Large intestine (tissue), 3 donors: ENCODE measurements at regions not wholly inside any gene's neighbourhood (a gene's known extent, or its start where the extent isn't known, plus 50 kb on each side); places are given as distances from the start of the nearest gene placed in this dataset.
"Not testable (repeated sequence)": the region's sequence is repeated elsewhere in the genome, so short reads cannot be mapped to it uniquely, and the experiment has no call there.

ENCODE experiments used
- DNase-seq, 2 donors: peaks; one replicate each; pipeline versions ENCODE4 v3.0.0 to v3.0.0-alpha.2; 2013
- H3K27ac ChIP-seq: one replicate; pipeline ENCODE4 v1.5.1; 2013; ENCODE audit warnings: low read length
- H3K27me3 ChIP-seq: 2 replicates; pipeline ENCODE4 v1.6.1; 2013; ENCODE audit warnings: low read length; ENCODE audit not compliant: control insufficient read depth, insufficient read depth
- H3K36me3 ChIP-seq: 2 replicates; pipeline ENCODE4 v1.6.1; 2013; ENCODE audit warnings: low read length; ENCODE audit not compliant: control insufficient read depth, insufficient read depth
- H3K4me1 ChIP-seq: one replicate; pipeline ENCODE4 v1.6.1; 2013; ENCODE audit warnings: low read length; ENCODE audit not compliant: control insufficient read depth, insufficient read depth
- H3K4me3 ChIP-seq: one replicate; pipeline ENCODE4 v1.5.1; 2013; ENCODE audit warnings: low read length
- H3K9me3 ChIP-seq: one replicate; pipeline ENCODE4 v1.6.1; 2013; ENCODE audit warnings: mild to moderate bottlenecking, low read depth, low read length, moderate library complexity; ENCODE audit not compliant: control insufficient read depth
- WGBS: methylation state at CpG from one replicate; pipeline ENCODE4 v1.1.5; 2013; ENCODE audit warnings: low lambda C conversion rate; ENCODE audit not compliant: insufficient coverage; 5-methylcytosine and 5-hydroxymethylcytosine counted together

DNA sequence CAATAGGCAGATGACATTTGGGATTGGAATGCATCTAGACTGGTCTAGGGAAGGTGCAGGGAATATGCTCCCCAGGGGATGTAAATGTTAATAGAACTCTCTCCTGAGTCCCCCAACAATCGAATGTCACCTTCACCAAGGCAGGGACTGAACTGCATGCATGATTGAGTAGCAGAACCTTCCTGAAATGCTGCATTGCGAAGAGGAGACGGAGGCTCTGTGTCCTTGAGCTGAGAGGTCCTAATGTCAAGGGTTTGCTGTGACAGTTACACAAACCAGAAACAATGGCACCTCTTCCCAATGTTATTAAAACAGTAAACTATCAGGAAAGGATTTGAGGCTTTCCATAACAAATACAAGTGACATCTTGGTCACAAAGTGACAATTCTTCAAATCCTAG is 117.5 kb upstream of the SFSWAP start:
- H3K27ac ChIP-seq = no peak overlapping the region
- H3K4me3 ChIP-seq = no peak overlapping the region
- H3K9me3 ChIP-seq = peaks cover 5% of the 10 kb centered on the region
- WGBS = 83% methylated on average over 1 of the region's 3 CpGs
- DNase-seq = no peak
- no peaks in the 10 kb centered on the region for H3K27me3 ChIP-seq
- no peaks in the 10 kb centered on the region for H3K4me1 ChIP-seq
- H3K36me3 ChIP-seq = no peaks in the 10 kb centered on the region

DNA sequence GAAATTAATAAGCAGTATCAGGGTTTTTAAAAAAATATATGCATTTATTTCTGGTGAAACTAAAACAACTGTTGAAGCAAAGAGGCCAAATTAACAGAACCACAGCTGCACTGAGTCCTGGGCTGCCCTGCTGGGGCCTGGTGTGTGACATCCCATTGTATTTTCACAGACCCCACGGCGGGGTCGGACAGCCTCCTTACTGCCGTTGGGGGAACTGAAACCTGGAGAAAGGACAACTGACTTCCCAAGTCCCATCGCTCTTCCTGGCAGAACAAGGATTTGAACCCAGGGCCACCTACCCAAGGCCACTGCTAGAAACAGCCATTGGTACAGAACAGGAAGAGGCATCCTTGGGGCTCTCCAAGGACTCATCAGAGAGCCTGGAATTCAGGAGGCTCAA is 114.8 kb upstream of the SFSWAP start:
- WGBS = no CpG with 5 or more reads among the region's 5 CpGs
- H3K36me3 ChIP-seq = no peaks in the 10 kb centered on the region
- H3K27me3 ChIP-seq = no peaks in the 10 kb centered on the region
- no peak overlapping the region for H3K4me3 ChIP-seq
- H3K4me1 ChIP-seq = no peaks in the 10 kb centered on the region
- no peak for DNase-seq
- no peak overlapping the region for H3K27ac ChIP-seq
- peaks cover 5% of the 10 kb centered on the region for H3K9me3 ChIP-seq

DNA sequence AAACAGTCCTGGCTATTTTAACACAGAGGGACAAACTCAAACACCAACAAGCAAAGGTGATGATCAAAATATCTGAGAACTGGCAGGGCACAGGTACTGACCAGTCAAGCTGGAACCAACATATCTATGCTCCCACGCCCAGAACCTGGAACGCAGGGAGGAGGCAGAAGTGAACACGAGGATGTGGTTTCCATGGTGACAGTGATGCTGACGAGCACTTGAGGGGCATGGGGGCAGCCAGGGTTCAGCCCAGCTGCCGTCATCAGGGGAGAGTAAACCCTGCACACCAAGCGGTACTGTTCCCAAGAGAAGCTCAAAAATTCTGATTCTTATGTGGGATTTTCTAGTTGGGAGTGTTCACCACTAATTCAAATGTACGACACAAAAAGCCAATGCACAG is 113.6 kb upstream of the SFSWAP start:
- no peaks in the 10 kb centered on the region for H3K9me3 ChIP-seq
- H3K4me3 ChIP-seq = no peak overlapping the region
- H3K27ac ChIP-seq = no peak overlapping the region
- H3K4me1 ChIP-seq = no peaks in the 10 kb centered on the region
- H3K36me3 ChIP-seq = no peaks in the 10 kb centered on the region
- no peaks in the 10 kb centered on the region for H3K27me3 ChIP-seq
- WGBS = no CpG with 5 or more reads among the region's 7 CpGs
- DNase-seq = no peak

DNA sequence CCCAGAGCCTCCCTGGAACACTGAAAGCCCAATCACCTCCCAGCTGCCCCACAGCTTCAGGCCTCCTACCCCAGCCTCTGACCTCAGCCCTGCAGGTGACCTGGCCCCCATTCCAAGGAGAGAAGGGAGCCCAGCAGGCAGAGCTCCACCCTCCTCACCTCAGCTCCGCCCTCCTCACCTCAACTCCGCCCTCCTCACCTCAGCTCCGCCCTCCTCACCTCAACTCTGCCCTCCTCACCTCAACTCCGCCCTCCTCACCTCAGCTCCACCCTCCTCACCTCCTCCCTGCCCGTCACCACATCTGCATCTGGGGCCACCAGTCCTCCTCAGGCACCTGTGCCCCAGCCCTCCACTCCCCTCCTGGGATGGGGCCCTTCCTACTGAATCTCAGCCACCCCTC is 112.2 kb upstream of the SFSWAP start:
- WGBS = 53% methylated on average over 3 of the region's 5 CpGs
- peaks cover 6% of the 10 kb centered on the region for H3K27me3 ChIP-seq
- no peak overlapping the region for H3K27ac ChIP-seq
- no peak overlapping the region for H3K4me3 ChIP-seq
- no peaks in the 10 kb centered on the region for H3K4me1 ChIP-seq
- DNase-seq = no peak
- H3K36me3 ChIP-seq = no peaks in the 10 kb centered on the region
- no peaks in the 10 kb centered on the region for H3K9me3 ChIP-seq

DNA sequence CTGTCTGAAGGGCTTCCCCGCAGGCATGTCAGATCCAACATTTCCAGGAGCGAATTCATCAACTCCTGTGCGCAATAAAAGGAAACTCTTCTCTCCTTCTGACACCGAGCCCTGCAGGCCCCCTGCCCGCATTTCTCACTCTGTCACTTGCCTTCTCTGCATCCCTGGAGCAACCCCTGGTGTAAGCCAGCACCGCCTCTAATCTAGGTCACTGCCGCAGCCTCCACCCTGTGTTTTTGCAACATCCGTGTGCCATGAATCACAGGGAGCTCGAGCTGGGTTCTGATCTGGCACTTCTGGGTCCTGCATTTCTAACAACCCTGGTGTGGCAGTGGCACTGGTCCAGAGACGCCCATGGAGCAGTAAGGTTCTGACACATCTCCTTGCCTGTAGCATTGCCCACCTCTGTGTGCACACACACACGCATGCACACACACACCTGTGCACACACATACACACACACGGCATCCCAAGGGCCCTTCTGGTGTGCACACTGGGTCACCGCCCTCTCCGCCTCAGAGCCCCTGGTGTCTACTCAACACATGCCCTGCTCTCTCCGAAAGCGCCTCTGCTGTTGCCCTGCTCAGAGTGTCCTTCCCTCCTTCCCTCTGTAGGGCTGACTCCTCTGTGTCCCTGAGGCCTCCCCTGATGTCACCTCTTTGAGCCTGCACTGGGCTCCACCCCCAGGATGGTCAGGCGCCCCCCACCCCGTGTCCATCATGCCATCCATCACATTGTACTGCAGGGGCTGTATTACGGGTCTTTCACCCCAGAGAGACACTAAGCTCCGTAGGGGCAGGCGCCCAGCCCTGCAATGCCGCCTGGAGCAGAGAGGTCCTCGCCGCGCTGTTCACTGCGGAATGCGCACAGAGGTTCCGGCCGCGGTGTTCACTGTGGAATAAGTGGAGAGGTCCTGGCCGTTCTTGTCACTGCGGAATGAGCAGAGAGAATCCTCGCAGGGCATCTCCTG is 111.4 kb upstream of the SFSWAP start:
- no peak overlapping the region for H3K4me3 ChIP-seq
- H3K27ac ChIP-seq = no peak overlapping the region
- no peaks in the 10 kb centered on the region for H3K9me3 ChIP-seq
- 90% methylated on average over 2 of the region's 33 CpGs for WGBS
- H3K27me3 ChIP-seq = peaks cover 14% of the 10 kb centered on the region
- no peaks in the 10 kb centered on the region for H3K4me1 ChIP-seq
- no peaks in the 10 kb centered on the region for H3K36me3 ChIP-seq
- DNase-seq = no peak

DNA sequence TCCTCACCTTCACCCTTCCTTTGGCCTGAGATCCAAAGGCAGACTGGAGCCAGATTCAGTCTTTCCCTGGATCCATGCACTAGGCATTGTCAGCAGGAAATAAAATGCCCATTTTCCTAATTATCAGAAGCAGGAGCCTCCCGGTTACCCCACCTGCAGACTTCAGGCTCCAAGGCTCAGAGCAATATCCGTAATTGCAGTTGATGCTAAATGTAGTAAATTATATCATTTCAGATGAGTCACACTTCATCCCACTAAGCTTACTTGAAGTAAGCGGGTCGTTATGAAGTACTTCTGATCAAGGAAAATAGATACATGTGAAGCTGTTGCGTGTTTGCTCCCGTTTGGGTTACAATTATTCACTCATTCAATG is 110.7 kb upstream of the SFSWAP start:
- no CpG with 5 or more reads among the region's 6 CpGs for WGBS

DNA sequence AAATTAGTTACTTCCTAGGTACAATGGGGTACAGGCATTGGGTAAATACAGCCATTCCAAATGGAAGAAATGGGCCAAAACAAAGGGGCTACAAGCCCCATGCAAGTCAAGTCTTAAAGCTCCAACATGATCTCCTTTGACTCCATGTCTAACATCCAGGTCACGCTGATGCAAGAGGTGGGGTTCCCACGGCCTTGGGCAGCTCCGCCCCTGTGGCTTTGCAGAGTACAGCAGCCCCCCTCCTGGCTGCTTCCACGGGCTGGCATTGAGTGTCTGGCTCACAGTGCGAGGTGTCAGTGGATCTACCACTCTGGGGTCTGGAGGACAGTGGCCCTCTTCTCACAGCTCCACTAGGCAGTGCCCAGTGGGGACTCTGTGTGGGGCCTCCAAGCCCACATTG is 109.4 kb upstream of the SFSWAP start:
- not testable (repeated sequence) for H3K9me3 ChIP-seq, H3K27ac ChIP-seq, H3K4me3 ChIP-seq, DNase-seq, H3K4me1 ChIP-seq, H3K36me3 ChIP-seq
- no CpG with 5 or more reads among the region's 5 CpGs for WGBS
- peaks cover 29% of the 10 kb centered on the region for H3K27me3 ChIP-seq

More for the DNA sequence above, 110.7 kb upstream of the SFSWAP start:
- Histone ChIP-seq H3K9me3 (no peaks in the 10 kb centered on the region), H3K4me1 (no peaks in the 10 kb centered on the region), H3K27me3 (peaks cover 19% of the 10 kb centered on the region), H3K4me3 (no peak overlapping the region), H3K27ac (no peak overlapping the region), H3K36me3 (no peaks in the 10 kb centered on the region)
- DNase-seq = no peak

DNA sequence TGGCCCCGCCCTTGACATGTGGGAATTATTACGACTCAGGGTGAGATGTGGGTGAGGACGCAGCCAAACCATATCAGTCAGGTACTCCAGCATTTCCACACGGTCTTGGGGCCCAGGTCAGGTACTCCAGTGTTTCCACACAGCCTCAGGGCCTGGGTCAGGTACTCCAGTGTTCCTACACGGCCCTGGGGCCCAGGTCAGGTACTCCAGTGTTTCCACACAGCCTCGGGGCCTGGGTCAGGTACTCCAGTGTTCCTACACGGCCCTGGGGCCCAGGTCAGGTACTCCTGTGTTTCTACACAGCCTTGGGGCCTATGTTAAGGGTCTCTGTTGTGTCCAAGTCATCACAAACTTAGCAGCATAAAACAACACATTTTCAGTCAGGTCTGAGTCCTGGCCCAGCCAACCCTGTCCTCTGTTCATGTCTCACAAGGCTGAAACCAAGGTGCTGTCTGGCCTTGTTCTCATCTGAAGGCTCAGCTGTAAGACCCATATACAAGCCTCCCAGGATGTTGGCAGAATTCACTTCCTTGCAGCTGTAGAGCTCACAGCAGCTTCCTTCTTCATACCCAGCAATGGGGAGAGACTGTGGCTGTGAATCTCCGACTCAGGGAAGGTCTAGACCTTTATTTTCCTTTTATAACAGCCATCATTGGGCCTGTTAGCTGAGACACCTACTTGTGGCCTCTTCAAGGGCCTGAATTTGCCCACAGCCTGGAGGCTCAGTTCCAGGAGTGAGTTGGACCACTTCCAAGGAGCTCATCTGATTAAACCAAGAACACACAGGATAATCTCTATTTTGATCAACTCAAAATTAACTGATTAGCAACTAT is 107.6 kb upstream of the SFSWAP start:
- DNase-seq = no peak
- Histone ChIP-seq H3K9me3 (no peaks in the 10 kb centered on the region), H3K36me3 (no peaks in the 10 kb centered on the region), H3K27me3 (peaks cover 33% of the 10 kb centered on the region), H3K27ac (no peak overlapping the region), H3K4me3 (no peak overlapping the region), H3K4me1 (no peaks in the 10 kb centered on the region)
- no CpG with 5 or more reads among the region's 8 CpGs for WGBS

DNA sequence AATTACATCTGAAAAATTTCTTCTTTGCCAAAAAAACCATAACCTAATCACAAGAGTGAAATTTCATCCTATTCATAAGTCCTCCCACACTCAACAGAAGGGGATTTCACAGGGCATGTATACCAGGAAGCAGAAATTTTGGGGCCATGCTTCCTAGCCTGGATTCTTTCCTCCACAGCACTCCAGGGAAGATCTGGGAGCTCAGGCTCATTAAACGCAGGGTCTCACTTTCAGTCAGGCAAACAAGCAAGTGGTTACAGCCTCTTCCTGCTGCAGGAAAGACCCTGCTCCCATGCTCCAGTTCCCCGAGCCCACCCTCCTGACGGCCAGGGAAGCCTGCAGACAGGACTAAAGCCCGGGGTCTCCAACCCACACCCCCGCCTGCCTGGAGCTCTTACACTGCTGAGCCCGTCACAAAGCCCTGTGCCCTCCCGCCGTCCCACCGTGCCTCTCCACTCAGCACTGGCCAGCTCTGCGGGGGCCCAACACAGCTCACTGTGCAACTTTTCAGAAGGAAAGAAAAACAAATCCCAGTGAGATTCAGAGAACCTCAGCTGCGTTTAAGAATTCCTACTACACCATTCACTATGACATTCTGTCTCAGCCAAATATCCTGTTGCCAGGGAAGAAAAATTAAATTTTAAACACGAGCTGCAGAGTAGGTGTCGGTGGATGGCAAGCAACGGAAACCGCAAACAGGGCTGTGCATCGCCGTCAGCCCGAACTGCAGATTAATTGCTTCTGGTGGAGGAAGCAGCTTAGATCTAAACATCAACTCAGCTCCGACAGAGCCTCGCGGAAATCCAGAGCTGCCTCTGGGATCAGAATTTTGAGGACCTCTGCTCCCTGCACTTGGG is 106.7 kb upstream of the SFSWAP start:
- no peak overlapping the region for H3K27ac ChIP-seq
- H3K9me3 ChIP-seq = no peaks in the 10 kb centered on the region
- no peaks in the 10 kb centered on the region for H3K36me3 ChIP-seq
- H3K4me3 ChIP-seq = no peak overlapping the region
- DNase-seq = no peak
- WGBS = no CpG with 5 or more reads among the region's 21 CpGs
- H3K27me3 ChIP-seq = peaks cover 33% of the 10 kb centered on the region
- no peaks in the 10 kb centered on the region for H3K4me1 ChIP-seq

DNA sequence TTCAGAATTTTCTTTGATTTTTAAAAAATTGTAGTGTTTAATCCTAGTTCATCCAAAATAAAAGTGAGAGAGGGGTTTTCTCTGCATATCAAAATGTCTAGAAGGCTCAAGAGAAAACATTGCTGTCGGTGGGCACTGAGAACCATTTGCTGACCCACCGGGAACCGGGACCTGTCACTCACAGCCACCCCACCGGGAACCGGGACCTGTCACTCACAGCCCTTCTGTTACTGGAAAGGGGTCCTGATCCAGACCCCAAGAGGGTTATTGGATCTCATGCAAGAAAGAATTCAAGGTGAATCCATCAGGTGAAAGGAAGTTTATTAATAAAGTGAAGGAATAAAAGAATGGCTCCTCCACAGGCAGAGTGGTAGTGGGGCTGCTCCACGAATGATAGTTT is 106.0 kb upstream of the SFSWAP start:
- DNase-seq = no peak
- no peaks in the 10 kb centered on the region for H3K4me1 ChIP-seq
- no peaks in the 10 kb centered on the region for H3K36me3 ChIP-seq
- H3K27me3 ChIP-seq = peaks cover 33% of the 10 kb centered on the region
- no peak overlapping the region for H3K4me3 ChIP-seq
- no peaks in the 10 kb centered on the region for H3K9me3 ChIP-seq
- H3K27ac ChIP-seq = no peak overlapping the region
- no CpG with 5 or more reads among the region's 6 CpGs for WGBS
